Muscle layer of duodenum (tissue), 2 donors: ENCODE measurements at regions not wholly inside any gene's neighbourhood (a gene's known extent, or its start where the extent isn't known, plus 50 kb on each side); places are given as distances from the start of the nearest gene placed in this dataset.

Experiments used
- H3K27ac ChIP-seq: one replicate; pipeline ENCODE4 v1.7.0; 2013; ENCODE audit warnings: mild to moderate bottlenecking, low read length
- H3K27me3 ChIP-seq: one replicate; pipeline ENCODE4 v1.7.0; 2013; ENCODE audit warnings: low read depth, mild to moderate bottlenecking, control low read depth, low read length
- H3K36me3 ChIP-seq, 2 donors: one replicate each; pipeline ENCODE4 v1.7.0; 2013; ENCODE audit warnings: low read length in 2 of 2, control low read depth in 1 of 2, mild to moderate bottlenecking in 1 of 2; ENCODE audit not compliant: insufficient read depth in 2 of 2, control insufficient read depth in 1 of 2
- H3K4me1 ChIP-seq, 2 donors: one replicate each; pipeline ENCODE4 v1.7.0; 2013; ENCODE audit warnings: low read length in 2 of 2, mild to moderate bottlenecking in 2 of 2, control low read depth in 1 of 2, moderate library complexity in 1 of 2; ENCODE audit not compliant: insufficient read depth in 2 of 2, control insufficient read depth in 1 of 2
- H3K4me3 ChIP-seq, 2 donors: one replicate each; pipeline ENCODE4 v1.7.0; 2013; ENCODE audit warnings: low read length in 2 of 2, low read depth in 1 of 2, mild to moderate bottlenecking in 1 of 2
- H3K9me3 ChIP-seq, 2 donors: one replicate each; pipeline ENCODE4 v1.7.0; 2013; ENCODE audit warnings: low read length in 2 of 2, control low read depth in 1 of 2, mild to moderate bottlenecking in 1 of 2; ENCODE audit not compliant: control insufficient read depth in 1 of 2
- donor health status: healthy.

- H3K4me1 ChIP-seq: no peaks in the 10 kb centered on the region
- no peaks in the 10 kb centered on the region for H3K9me3 ChIP-seq
- no peak overlapping the region for H3K4me3 ChIP-seq
- no peaks in the 10 kb centered on the region for H3K27me3 ChIP-seq
- H3K27ac ChIP-seq: no peak overlapping the region
- no peaks in the 10 kb centered on the region for H3K36me3 ChIP-seq
Observed at GRCh38 chr13:82647540-82647939, 1234.7 kb downstream of the SLITRK1 start.

DNA sequence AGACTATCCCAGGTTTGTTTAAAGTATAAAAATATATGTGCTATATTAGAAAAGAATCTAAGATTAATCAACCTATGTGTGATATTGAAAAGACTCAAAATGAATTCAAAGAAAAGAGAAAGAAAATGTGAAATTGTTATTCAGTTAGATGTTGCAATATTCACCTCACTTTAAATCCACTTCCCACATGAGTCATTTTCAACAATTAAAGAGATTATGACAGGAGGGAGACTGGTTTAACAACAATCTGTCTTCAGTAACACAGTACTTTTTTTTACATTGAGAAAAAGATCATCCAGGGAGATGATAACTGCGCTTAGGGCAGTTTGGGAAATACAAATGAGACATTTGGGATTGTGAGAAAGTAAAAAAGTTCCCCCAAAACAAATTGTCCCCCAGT lies 1246.2 kb downstream of the SLITRK1 start:
- no peaks in the 10 kb centered on the region for H3K36me3 ChIP-seq
- H3K4me1 ChIP-seq: no peaks in the 10 kb centered on the region
- no peak overlapping the region for H3K27ac ChIP-seq
- no peak overlapping the region for H3K4me3 ChIP-seq
- H3K9me3 ChIP-seq: no peaks in the 10 kb centered on the region
- no peaks in the 10 kb centered on the region for H3K27me3 ChIP-seq

DNA sequence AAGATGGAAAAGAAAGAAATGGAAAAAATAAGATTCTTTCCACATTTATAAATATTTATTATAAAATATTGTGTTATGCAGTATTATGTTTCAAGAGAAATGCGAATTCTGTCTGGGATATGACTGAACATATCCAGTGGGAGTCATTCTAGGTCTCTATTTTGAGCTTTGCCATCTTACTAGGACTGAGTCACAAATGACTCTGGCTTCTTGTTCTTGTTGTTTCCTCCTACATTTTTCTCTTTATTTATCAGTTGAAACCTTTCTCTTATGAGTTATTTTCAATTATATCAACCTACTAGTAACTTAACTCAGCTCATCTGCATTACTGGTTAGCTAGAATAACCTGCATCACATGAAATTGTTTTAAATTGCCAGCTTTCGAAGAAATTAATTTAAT lies 1247.3 kb downstream of the SLITRK1 start:
- no peaks in the 10 kb centered on the region for H3K36me3 ChIP-seq

DNA sequence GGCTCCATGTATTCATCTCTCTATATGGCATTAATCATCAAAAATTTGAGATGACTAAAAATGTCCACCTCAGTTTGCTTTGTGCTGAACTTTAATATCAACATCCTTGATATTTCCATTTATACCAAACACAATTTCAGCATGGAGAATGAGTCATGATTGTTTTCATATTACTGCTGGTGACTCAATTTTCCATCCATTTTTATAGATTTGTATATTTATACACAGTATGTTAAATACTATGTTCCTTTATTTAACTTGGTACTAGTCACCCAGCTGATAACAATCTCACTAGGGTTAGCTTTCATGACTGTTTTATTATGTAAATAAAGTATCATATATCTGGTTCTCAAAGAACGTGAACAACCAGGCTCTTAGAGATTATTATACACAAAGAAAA lies 1255.1 kb downstream of the SLITRK1 start:
- H3K27me3 ChIP-seq: no peaks in the 10 kb centered on the region
- no peaks in the 10 kb centered on the region for H3K9me3 ChIP-seq
- H3K4me3 ChIP-seq: no peak overlapping the region
- H3K27ac ChIP-seq: no peak overlapping the region
- no peaks in the 10 kb centered on the region for H3K4me1 ChIP-seq
- H3K36me3 ChIP-seq: no peaks in the 10 kb centered on the region

More for the DNA sequence above, 1247.3 kb downstream of the SLITRK1 start:
- Histone ChIP-seq H3K4me1 (no peaks in the 10 kb centered on the region), H3K27me3 (no peaks in the 10 kb centered on the region), H3K4me3 (no peak overlapping the region), H3K9me3 (no peaks in the 10 kb centered on the region), H3K27ac (no peak overlapping the region)

GRCh38 chr13:82625717-82626116 lies 1256.6 kb downstream of the SLITRK1 start:
- Histone ChIP-seq H3K36me3 (no peaks in the 10 kb centered on the region), H3K4me1 (no peaks in the 10 kb centered on the region), H3K27me3 (no peaks in the 10 kb centered on the region), H3K4me3 (no peak overlapping the region), H3K27ac (no peak overlapping the region), H3K9me3 (no peaks in the 10 kb centered on the region)

GRCh38 chr13:82615043-82615442 lies 1267.2 kb downstream of the SLITRK1 start:
- no peaks in the 10 kb centered on the region for H3K36me3 ChIP-seq
- no peaks in the 10 kb centered on the region for H3K27me3 ChIP-seq
- no peaks in the 10 kb centered on the region for H3K4me1 ChIP-seq
- H3K4me3 ChIP-seq: no peak overlapping the region
- H3K27ac ChIP-seq: no peak overlapping the region
- no peaks in the 10 kb centered on the region for H3K9me3 ChIP-seq

DNA sequence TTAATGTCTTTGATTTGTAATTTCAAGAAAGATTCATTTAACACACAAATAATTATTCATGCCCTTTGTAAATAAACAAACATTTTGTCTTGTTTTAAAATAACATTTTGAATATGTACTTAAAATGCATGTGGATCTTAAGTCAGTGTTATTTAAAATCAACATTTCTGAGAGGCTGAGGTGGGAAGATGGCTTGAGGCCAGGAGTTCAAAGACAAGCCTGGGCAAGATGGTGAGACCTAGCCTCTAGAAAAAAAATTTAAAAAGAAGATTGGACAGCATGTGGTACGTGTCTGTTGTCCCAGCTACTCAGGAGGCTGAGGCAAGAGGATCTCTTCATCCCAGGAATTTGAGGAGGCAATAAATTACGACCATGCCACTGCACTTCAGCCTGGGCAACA lies 1268.2 kb downstream of the SLITRK1 start:
- H3K27ac ChIP-seq: no peak overlapping the region
- H3K36me3 ChIP-seq: no peaks in the 10 kb centered on the region
- no peaks in the 10 kb centered on the region for H3K27me3 ChIP-seq
- H3K9me3 ChIP-seq: no peaks in the 10 kb centered on the region
- no peak overlapping the region for H3K4me3 ChIP-seq
- no peaks in the 10 kb centered on the region for H3K4me1 ChIP-seq

DNA sequence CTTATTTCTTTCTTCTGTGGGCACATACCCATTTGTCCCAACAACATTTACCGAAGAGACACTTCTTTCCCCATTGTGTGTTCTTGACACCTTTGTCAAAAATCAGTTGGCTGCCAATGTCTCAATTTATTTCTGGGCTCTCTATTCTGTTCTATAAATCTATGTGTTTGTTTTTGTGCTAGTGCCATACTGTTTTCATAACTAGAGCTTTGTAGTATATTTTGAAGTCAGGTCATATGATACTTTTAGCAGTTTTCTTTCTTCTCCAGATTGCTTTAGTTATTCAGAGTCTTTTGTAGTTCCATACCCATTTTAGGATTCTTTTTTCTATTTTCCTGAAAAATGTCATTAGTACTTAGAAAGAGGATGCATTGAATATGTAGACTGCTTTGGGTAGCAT lies 1276.3 kb downstream of the SLITRK1 start:
- peaks cover 0 to 19% of the 10 kb centered on the region in 2 donors for H3K9me3 ChIP-seq
- H3K27me3 ChIP-seq: no peaks in the 10 kb centered on the region
- no peak overlapping the region for H3K27ac ChIP-seq
- H3K4me3 ChIP-seq: no peak overlapping the region
- no peaks in the 10 kb centered on the region for H3K36me3 ChIP-seq
- H3K4me1 ChIP-seq: no peaks in the 10 kb centered on the region

GRCh38 chr13:82597747-82598146 lies 1284.5 kb downstream of the SLITRK1 start:
- no peak overlapping the region for H3K4me3 ChIP-seq
- H3K27me3 ChIP-seq: no peaks in the 10 kb centered on the region
- no peaks in the 10 kb centered on the region for H3K4me1 ChIP-seq
- H3K36me3 ChIP-seq: no peaks in the 10 kb centered on the region
- H3K9me3 ChIP-seq: peaks cover 0 to 6% of the 10 kb centered on the region in 2 donors
- H3K27ac ChIP-seq: no peak overlapping the region

GRCh38 chr13:82593239-82593638 lies 1289.0 kb downstream of the SLITRK1 start:
- Histone ChIP-seq H3K9me3 (peaks cover 0 to 14% of the 10 kb centered on the region in 2 donors), H3K27ac (no peak overlapping the region), H3K4me1 (no peaks in the 10 kb centered on the region), H3K36me3 (no peaks in the 10 kb centered on the region), H3K4me3 (no peak overlapping the region), H3K27me3 (no peaks in the 10 kb centered on the region)

- no peaks in the 10 kb centered on the region for H3K4me1 ChIP-seq
- H3K4me3 ChIP-seq: no peak overlapping the region
- H3K27ac ChIP-seq: no peak overlapping the region
- peaks cover 0 to 3% of the 10 kb centered on the region in 2 donors for H3K9me3 ChIP-seq
- H3K36me3 ChIP-seq: no peaks in the 10 kb centered on the region
- H3K27me3 ChIP-seq: no peaks in the 10 kb centered on the region
Observed at GRCh38 chr13:82571653-82572052, 1310.6 kb downstream of the SLITRK1 start.

DNA sequence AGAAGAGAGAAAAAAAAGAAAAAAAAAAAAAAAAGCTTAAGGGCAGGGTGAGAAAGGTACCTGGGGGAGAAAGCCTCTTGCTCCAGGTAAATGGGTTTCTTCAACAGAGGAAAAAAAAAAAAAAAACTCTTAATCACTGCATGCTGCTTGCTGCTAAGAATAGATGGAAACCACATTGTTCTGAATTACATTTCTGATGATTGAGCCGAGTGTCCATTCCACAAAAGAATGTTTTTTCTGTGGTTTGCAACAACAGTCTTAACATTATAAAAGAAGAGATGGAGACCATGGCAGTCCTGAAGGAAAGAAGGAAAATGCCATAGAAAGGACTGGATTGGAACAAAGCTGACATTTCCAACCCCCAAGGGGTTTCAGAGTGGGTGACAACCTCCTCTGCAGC lies 1312.7 kb downstream of the SLITRK1 start:
- Histone ChIP-seq H3K4me3 (no peak overlapping the region), H3K27me3 (no peaks in the 10 kb centered on the region), H3K36me3 (no peaks in the 10 kb centered on the region), H3K9me3 (no peaks in the 10 kb centered on the region), H3K27ac (no peak overlapping the region), H3K4me1 (no peaks in the 10 kb centered on the region)
